Esophagus squamous epithelium (tissue), 5 donors: ENCODE measurements at regions not wholly inside any gene's neighbourhood (a gene's known extent, or its start where the extent isn't known, plus 50 kb on each side); places are given as distances from the start of the nearest gene placed in this dataset.

ENCODE experiments used
- DNase-seq: peaks from one replicate; lab custom pipeline; 2025; lab: John Stamatoyannopoulos, UW
- H3K27ac ChIP-seq, 4 donors: fragments of 200-600 bp; sonication (generic); one replicate each; pipeline ENCODE4 v1.5.1; 2016 to 2019; ENCODE audit warnings: mild to moderate bottlenecking in 1 of 4
- H3K27me3 ChIP-seq, 4 donors: fragments of 200-600 bp; sonication (generic); 1 replicate in 3 of 4; 2 replicates in 1 of 4; pipeline versions ENCODE4 v1.5.1 to v1.6.0; 2017 to 2021; ENCODE audit warnings: antibody characterized with exemption in 1 of 4
- H3K36me3 ChIP-seq, 3 donors: fragments of 200-600 bp; sonication (generic); one replicate each; pipeline ENCODE4 v1.5.1; 2016 to 2019
- H3K4me1 ChIP-seq, 3 donors: fragments of 200-600 bp; sonication (generic); one replicate each; pipeline ENCODE4 v1.5.1; 2017 to 2019
- H3K4me3 ChIP-seq, 4 donors: fragments of 200-600 bp; sonication (generic); 1 replicate in 3 of 4; 2 replicates in 1 of 4; pipeline ENCODE4 v1.5.1; 2016 to 2019; ENCODE audit warnings: mild to moderate bottlenecking in 2 of 4, moderate library complexity in 1 of 4
- H3K9me3 ChIP-seq, 3 donors: fragments of 200-600 bp; sonication (generic); one replicate each; pipeline ENCODE4 v1.5.1; 2016 to 2019
- POLR2A ChIP-seq, 4 donors: fragments of 450-650 bp; IDR thresholded peaks; one replicate each; pipeline ENCODE4 v1.6.1; 2017; ENCODE audit warnings: antibody characterized with exemption in 4 of 4, mild to moderate bottlenecking in 4 of 4, moderate library complexity in 3 of 4
- WGBS, 2 donors: methylation state at CpG; one replicate each; pipeline ENCODE4 v1.1.5; 2018; 5-methylcytosine and 5-hydroxymethylcytosine counted together
- intact Hi-C: fragments of 100-400 bp; cut with DNase I; formaldehyde crosslinking; loops from one replicate; pipeline ENCODE4 v1.15.0; 2022
- TF ChIP-seq, protein P1 (sequence below), 6 experiments: fragments of 450-650 bp in 4 of 6; fragments of 200-600 bp in 2 of 6; sonication (generic) in 2 of 6; IDR thresholded peaks; one replicate each; pipeline ENCODE4 v1.5.1; 2016 to 2019; ENCODE audit warnings: antibody characterized with exemption in 6 of 6, mild to moderate bottlenecking in 4 of 6, moderate library complexity in 4 of 6
- donor health status: DM: yes; HTN: yes; CAD: no.

DNA sequence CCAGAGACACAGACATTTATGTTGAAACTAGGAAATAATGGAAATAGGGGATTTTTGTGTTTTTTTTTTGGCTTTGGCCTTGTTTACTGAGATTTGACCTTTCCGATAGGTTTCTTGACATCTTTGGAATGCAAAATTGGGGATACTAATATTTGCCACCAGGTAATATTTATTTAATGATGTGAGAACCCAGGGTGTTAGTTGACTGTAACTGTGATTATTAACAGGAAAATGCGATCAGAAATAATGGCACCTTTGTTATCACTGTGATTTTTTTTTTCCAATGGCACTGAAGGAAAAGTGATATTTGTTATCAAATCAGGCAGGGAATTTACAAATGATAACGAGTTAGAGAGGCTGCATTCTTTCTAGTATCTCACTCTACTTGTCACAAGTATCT, 330.5 kb downstream of the SOX4 start:
- Histone ChIP-seq H3K4me3 (no peak overlapping the region), H3K36me3 (no peaks in the 10 kb centered on the region), H3K4me1 (peaks cover 0 to 14% (median 0%) of the 10 kb centered on the region in 3 donors), H3K27me3 (no peaks in the 10 kb centered on the region), H3K9me3 (no peaks in the 10 kb centered on the region), H3K27ac (no peak overlapping the region)
- 85 to 87% methylated on average over 3 of the region's 3 CpGs for WGBS, 2 donors
- DNase-seq: no peak
- intact Hi-C loops: no loop called here
- TF ChIP-seq POLR2A (IDR thresholded peaks at IDR 0.05): no peak
- TF ChIP-seq, protein P1, sequence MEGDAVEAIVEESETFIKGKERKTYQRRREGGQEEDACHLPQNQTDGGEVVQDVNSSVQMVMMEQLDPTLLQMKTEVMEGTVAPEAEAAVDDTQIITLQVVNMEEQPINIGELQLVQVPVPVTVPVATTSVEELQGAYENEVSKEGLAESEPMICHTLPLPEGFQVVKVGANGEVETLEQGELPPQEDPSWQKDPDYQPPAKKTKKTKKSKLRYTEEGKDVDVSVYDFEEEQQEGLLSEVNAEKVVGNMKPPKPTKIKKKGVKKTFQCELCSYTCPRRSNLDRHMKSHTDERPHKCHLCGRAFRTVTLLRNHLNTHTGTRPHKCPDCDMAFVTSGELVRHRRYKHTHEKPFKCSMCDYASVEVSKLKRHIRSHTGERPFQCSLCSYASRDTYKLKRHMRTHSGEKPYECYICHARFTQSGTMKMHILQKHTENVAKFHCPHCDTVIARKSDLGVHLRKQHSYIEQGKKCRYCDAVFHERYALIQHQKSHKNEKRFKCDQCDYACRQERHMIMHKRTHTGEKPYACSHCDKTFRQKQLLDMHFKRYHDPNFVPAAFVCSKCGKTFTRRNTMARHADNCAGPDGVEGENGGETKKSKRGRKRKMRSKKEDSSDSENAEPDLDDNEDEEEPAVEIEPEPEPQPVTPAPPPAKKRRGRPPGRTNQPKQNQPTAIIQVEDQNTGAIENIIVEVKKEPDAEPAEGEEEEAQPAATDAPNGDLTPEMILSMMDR (IDR thresholded peaks at IDR 0.05): no peak

DNA sequence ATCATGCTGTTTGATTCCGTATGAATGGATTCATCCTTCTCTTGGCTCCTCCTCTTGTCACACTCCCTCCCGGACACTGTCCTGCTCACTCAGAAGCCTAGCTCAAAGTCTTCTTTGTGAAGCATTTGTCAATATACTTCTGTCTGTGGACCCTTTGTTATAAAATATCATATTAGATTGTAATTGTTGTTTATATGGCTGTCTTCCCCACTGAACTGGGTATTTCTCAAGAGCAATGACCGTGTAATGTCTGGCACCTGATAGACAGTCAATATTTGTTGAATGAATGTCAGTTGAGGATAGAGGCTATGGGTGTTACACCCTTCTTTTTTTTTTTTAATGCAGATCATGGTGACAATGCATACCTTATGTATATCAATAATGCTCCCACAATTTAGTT, 335.3 kb downstream of the SOX4 start:
- Histone ChIP-seq H3K27ac (no peak overlapping the region), H3K9me3 (no peaks in the 10 kb centered on the region), H3K27me3 (no peaks in the 10 kb centered on the region), H3K4me1 (peaks cover 0 to 13% (median 0%) of the 10 kb centered on the region in 3 donors), H3K36me3 (no peaks in the 10 kb centered on the region), H3K4me3 (no peak overlapping the region)
- intact Hi-C loops: no loop called here
- 83 to 89% methylated on average over 3 of the region's 3 CpGs for WGBS, 2 donors
- TF ChIP-seq POLR2A (IDR thresholded peaks at IDR 0.05): no peak
- TF ChIP-seq, protein P1 (IDR thresholded peaks at IDR 0.05): no peak
- no peak for DNase-seq

DNA sequence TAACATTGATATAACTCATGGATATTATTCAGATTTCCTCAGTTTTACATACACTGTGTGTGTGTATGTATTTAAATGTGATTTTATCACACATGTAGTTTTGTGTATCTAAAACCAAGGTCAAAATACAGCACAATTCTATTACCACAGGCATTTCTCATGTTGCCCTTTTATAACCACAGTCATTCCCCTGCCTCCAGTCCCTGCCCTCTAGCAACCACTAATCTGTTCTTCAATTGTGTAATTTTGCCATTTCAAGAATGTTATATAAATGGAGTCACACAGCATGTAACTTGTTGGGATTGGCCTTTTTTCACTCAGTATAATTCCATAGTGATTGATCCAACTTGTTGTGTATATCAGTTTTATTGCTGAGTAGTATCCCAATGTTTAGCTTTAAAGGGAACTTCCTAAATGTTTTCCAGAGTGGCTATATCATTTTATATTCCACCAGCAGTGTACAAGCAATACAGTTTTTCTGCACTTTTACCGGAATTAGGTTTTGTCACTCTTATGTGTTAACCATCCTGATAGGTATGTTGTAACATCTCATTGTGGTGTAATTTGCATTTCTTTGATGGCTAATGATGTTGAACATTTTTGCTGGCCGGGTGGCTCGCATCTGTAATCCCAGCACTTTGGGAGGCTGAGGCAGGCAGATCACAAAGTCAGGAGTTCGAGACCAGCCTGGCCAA, 338.2 kb downstream of the SOX4 start:
- intact Hi-C loops: no loop called here

DNA sequence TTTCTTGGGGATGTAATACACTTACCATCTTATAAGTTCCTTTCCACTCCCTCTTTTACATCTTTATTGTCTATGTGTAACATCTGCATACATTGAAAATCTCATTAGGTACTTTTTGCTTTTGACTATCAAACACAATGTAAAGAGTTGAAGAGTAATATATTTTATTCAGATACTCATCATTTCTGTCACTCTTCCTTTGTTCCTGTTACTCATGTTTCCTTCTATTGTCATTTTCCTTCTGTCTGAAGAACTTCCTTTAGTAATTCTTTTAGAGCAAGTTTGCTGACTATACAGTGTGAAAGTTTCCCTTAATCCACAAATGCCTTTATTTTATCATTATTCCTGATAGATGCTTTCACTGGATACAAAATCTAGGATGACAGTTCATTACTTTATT, 339.8 kb downstream of the SOX4 start:
- Histone ChIP-seq H3K27ac (no peak overlapping the region), H3K9me3 (no peaks in the 10 kb centered on the region), H3K4me3 (no peak overlapping the region), H3K36me3 (no peaks in the 10 kb centered on the region), H3K4me1 (no peaks in the 10 kb centered on the region), H3K27me3 (no peaks in the 10 kb centered on the region)
- DNase-seq: no peak
- TF ChIP-seq POLR2A (IDR thresholded peaks at IDR 0.05): no peak
- TF ChIP-seq, protein P1 (IDR thresholded peaks at IDR 0.05): no peak
- intact Hi-C loops: no loop called here

More for the DNA sequence above, 338.2 kb downstream of the SOX4 start:
- TF ChIP-seq, protein P1 (IDR thresholded peaks at IDR 0.05): no peak
- no peak for TF ChIP-seq POLR2A (IDR thresholded peaks at IDR 0.05)
- Histone ChIP-seq H3K4me1 (no peaks in the 10 kb centered on the region), H3K27ac (no peak overlapping the region), H3K4me3 (no peak overlapping the region), H3K36me3 (no peaks in the 10 kb centered on the region), H3K9me3 (no peaks in the 10 kb centered on the region), H3K27me3 (no peaks in the 10 kb centered on the region)
- WGBS, 2 donors: 80 to 92% methylated on average over 3 to 4 of the region's 4 CpGs
- no peak for DNase-seq

GRCh38 chr6:21935142-21935541, 341.6 kb downstream of the SOX4 start:
- H3K27me3 ChIP-seq: no peaks in the 10 kb centered on the region
- intact Hi-C loops: no loop called here
- no peak overlapping the region for H3K27ac ChIP-seq

More at GRCh38 chr6:21935142-21935541, 341.6 kb downstream of the SOX4 start:
- H3K9me3 ChIP-seq: no peaks in the 10 kb centered on the region
- DNase-seq: no peak
- no peak overlapping the region for H3K4me3 ChIP-seq
- H3K36me3 ChIP-seq: no peaks in the 10 kb centered on the region
- no peaks in the 10 kb centered on the region for H3K4me1 ChIP-seq
- TF ChIP-seq, protein P1 (IDR thresholded peaks at IDR 0.05): no peak
- TF ChIP-seq POLR2A (IDR thresholded peaks at IDR 0.05): no peak
